ENCODE measurements at regions not wholly inside any gene's neighbourhood (a gene's known extent, or its start where the extent isn't known, plus 50 kb on each side); places are given as distances from the start of the nearest gene placed in this dataset.

DNA sequence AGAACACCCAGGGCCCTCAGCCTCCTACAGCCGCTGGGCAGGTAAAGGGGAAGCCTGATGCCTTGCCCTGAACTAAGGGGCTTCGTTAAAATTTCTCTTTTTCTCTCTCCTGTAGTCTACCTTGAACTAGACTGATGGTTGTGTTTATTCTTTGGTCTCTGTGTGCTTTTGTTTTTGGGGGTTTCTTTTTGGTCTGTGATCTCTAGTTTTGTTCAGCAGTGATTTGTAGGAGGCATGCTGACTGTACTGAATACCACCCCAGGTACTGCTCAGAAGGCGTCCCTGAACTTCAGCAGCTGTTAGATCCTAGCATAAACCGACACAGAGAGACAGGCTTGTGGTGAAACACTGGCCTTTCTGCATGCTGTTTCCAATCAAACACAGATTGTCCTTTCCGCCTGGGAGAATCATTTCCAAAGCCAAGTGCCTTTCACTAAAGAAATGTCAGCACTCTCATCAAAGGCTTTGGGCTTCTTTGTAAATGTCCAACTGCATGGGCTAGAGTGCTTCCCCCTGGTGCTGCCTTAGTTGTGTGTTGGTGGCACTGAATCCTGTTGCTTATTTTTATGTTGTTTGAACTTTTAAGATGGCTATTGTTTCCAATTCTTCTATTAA lies 364.7 kb upstream of the SASH1 start:
- H3K27ac ChIP-seq, result no peak overlapping the region
- no peaks in the 10 kb centered on the region for H3K36me3 ChIP-seq
- no peak overlapping the region for H3K4me3 ChIP-seq (ENCODE audit: low read depth in 1 of 2, low read length in 1 of 2)
- no peaks in the 10 kb centered on the region for H3K9me3 ChIP-seq
- no peaks in the 10 kb centered on the region for H3K4me1 ChIP-seq (ENCODE audit: control insufficient read depth in 1 of 2, insufficient read depth in 1 of 2, low read depth in 1 of 2, low read length in 1 of 2)
- H3K27me3 ChIP-seq, result no peaks in the 10 kb centered on the region
- TF ChIP-seq, protein P1, sequence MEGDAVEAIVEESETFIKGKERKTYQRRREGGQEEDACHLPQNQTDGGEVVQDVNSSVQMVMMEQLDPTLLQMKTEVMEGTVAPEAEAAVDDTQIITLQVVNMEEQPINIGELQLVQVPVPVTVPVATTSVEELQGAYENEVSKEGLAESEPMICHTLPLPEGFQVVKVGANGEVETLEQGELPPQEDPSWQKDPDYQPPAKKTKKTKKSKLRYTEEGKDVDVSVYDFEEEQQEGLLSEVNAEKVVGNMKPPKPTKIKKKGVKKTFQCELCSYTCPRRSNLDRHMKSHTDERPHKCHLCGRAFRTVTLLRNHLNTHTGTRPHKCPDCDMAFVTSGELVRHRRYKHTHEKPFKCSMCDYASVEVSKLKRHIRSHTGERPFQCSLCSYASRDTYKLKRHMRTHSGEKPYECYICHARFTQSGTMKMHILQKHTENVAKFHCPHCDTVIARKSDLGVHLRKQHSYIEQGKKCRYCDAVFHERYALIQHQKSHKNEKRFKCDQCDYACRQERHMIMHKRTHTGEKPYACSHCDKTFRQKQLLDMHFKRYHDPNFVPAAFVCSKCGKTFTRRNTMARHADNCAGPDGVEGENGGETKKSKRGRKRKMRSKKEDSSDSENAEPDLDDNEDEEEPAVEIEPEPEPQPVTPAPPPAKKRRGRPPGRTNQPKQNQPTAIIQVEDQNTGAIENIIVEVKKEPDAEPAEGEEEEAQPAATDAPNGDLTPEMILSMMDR (IDR thresholded peaks at IDR 0.05), result no peak

DNA sequence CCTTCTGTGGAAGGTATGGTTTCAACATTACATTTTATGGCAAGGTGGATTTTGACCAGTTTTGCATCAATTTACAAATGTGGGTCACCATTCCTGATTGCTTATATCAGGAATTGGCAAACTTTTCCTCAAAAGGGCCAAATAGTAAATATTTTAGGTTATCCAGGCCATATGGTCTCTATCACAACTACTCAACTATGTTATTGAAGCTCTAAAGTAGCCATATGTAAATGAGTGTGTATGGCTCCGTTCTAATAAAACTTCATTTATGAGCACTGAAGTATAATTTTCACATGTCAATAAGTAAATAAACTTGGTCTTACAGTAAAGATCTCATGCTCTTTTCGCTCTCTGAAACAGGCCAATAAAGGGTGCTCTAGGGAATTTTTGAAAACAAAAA lies 362.7 kb upstream of the SASH1 start:
- Histone ChIP-seq H3K4me3 (ENCODE audit: low read depth in 1 of 2, low read length in 1 of 2) (no peak overlapping the region), H3K9me3 (no peaks in the 10 kb centered on the region), H3K36me3 (no peaks in the 10 kb centered on the region), H3K4me1 (ENCODE audit: control insufficient read depth in 1 of 2, insufficient read depth in 1 of 2, low read depth in 1 of 2, low read length in 1 of 2) (no peaks in the 10 kb centered on the region), H3K27me3 (no peaks in the 10 kb centered on the region), H3K27ac (no peak overlapping the region)
- TF ChIP-seq, protein P1 (IDR thresholded peaks at IDR 0.05), result no peak

DNA sequence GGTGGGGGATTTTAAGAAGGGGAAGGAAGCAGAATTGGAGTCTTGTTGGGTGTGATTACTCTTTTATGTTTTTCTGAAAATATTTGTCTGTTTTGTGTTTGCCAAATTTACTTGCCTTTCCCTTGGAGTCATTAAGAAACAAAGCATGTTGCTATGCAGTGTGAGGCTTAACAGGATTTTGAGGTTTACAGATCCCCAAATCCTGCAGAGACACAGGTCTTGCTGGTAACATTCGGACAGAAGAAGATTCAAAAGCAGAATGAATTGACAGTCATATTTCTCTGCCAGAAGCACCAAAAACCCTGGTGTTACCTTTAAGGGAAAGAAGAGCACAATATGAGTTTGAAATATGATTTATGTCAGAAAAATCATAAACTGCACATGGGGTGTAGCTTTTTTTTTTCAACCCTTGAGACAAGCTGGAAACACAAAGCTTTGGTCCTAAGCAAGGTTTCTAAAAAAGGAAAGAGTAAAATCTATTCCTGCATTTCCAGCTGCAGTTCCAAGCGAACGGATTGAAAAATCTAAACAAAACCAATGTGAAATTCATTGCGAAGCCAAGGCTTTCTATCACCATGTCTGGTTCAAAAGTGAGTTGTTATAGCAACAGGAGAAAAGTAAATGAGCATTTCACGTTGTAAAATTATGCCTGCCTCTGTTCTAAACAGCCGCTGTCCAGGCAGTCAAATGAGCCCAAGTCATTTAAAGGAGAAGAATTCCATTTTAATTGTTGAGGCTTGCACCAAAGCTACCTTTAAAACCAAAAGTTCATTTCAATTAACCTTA lies 358.9 kb upstream of the SASH1 start:
- H3K36me3 ChIP-seq, result no peaks in the 10 kb centered on the region
- no peaks in the 10 kb centered on the region for H3K4me1 ChIP-seq (ENCODE audit: control insufficient read depth in 1 of 2, insufficient read depth in 1 of 2, low read depth in 1 of 2, low read length in 1 of 2)
- H3K27me3 ChIP-seq, result no peaks in the 10 kb centered on the region
- TF ChIP-seq, protein P1 (IDR thresholded peaks at IDR 0.05), result no peak
- H3K9me3 ChIP-seq, result no peaks in the 10 kb centered on the region
- H3K27ac ChIP-seq, result no peak overlapping the region
- H3K4me3 ChIP-seq (ENCODE audit: low read depth in 1 of 2, low read length in 1 of 2), result no peak overlapping the region

DNA sequence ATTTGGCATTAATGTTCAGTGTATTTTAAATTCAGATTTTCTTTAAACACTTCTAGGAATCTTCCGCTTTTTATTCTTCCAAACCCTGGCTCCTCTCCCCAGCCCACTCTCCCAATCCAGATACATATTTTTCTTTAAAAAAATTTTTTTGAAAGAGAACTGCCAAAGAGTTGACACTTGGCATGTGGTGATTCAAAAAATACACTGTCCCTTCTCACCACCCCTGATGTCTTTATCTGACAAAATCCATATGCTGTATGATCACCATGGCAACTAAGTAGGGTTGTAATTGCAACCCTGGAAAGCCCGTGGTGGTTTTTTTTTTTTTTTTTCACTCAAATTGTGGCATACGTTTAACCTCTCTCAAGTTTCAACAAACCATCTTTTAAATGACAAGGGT lies 355.8 kb upstream of the SASH1 start:
- TF ChIP-seq, protein P1 (IDR thresholded peaks at IDR 0.05), result no peak
- H3K9me3 ChIP-seq, result no peaks in the 10 kb centered on the region

DNA sequence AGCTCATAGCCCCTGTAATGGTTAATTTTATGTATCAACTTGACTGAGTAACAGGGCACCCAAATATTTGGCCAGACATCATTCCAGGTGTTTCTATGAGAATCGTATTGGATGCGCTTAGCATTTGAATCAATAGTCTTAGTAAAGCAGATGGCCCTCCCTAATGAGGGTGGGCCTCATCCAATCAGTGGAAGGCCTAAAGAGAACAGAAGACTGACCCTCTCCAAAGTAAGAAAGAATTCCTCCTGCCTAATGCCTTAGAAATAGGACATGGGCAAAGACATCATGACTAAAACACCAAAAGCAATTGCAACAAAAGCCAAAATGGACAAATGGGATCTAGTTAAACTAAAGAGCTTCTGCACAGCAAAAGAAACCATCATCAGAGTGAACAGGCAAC lies 352.5 kb upstream of the SASH1 start:
- H3K4me1 ChIP-seq (ENCODE audit: control insufficient read depth in 1 of 2, insufficient read depth in 1 of 2, low read depth in 1 of 2, low read length in 1 of 2), result no peaks in the 10 kb centered on the region
- no peak overlapping the region for H3K27ac ChIP-seq
- TF ChIP-seq, protein P1 (IDR thresholded peaks at IDR 0.05), result no peak

More for the DNA sequence above, 355.8 kb upstream of the SASH1 start:
- no peaks in the 10 kb centered on the region for H3K36me3 ChIP-seq
- H3K27ac ChIP-seq, result no peak overlapping the region
- no peaks in the 10 kb centered on the region for H3K4me1 ChIP-seq (ENCODE audit: control insufficient read depth in 1 of 2, insufficient read depth in 1 of 2, low read depth in 1 of 2, low read length in 1 of 2)
- no peak overlapping the region for H3K4me3 ChIP-seq (ENCODE audit: low read depth in 1 of 2, low read length in 1 of 2)
- H3K27me3 ChIP-seq, result no peaks in the 10 kb centered on the region

More for the DNA sequence above, 352.5 kb upstream of the SASH1 start:
- Histone ChIP-seq H3K36me3 (no peaks in the 10 kb centered on the region), H3K27me3 (no peaks in the 10 kb centered on the region), H3K9me3 (no peaks in the 10 kb centered on the region), H3K4me3 (ENCODE audit: low read depth in 1 of 2, low read length in 1 of 2) (no peak overlapping the region)

All from neutrophil (primary cell).